IPS-15b (cell line): ENCODE measurements at regions not wholly inside any gene's neighbourhood (a gene's known extent, or its start where the extent isn't known, plus 50 kb on each side); places are given as distances from the start of the nearest gene placed in this dataset.

Experiments
- H3K27me3 ChIP-seq: one replicate; pipeline ENCODE4 v1.6.1; 2013; ENCODE audit warnings: low read length; ENCODE audit not compliant: control insufficient read depth, insufficient read depth
- H3K36me3 ChIP-seq: one replicate; pipeline ENCODE4 v1.6.1; 2013; ENCODE audit warnings: low read length; ENCODE audit not compliant: control insufficient read depth, insufficient read depth
- H3K4me1 ChIP-seq: one replicate; pipeline ENCODE4 v1.6.1; 2013; ENCODE audit warnings: mild to moderate bottlenecking, low read length; ENCODE audit not compliant: control insufficient read depth, insufficient read depth
- H3K4me3 ChIP-seq: one replicate; pipeline ENCODE4 v1.5.1; 2013; ENCODE audit warnings: low read depth, low read length
- H3K9ac ChIP-seq: one replicate; pipeline ENCODE4 v1.6.1; 2013; ENCODE audit warnings: low read depth, mild to moderate bottlenecking, low read length
- H3K9me3 ChIP-seq: one replicate; pipeline ENCODE4 v1.6.1; 2013; ENCODE audit warnings: mild to moderate bottlenecking, low read length; ENCODE audit not compliant: control insufficient read depth, insufficient read depth

DNA sequence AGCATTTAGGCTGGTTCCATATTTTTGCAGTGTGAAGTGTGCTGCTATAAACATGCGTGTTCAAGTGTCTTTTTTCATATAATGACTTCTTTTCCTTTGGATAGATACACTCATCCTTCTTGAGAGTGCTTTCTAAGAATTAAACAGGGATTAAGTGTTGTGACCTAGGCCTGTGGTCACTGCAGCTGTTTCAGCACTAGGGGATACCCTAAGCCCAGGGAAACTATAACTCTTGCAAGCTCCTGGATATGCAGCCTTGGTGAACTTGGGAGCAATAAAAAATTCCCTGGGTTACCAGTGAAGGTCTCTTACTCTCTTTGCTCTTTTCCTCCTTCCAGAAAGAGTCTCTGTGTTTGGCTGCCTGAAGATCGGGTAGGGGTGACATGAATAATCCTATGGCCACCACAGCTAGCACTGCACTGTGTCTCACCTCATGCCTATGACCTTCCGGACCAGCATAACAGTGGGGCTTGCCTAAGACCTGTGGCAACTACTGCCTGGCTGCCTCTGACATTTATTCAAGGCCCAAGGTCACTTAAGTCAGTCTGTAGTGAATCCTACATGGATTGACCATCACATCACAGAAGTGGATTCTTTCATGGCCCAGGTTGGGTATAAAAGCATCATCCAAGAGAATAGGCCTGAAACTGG is 799.7 kb downstream of the DACH1 start:
- Histone ChIP-seq H3K27me3 (no peaks in the 10 kb centered on the region), H3K9ac (no peak overlapping the region)

DNA sequence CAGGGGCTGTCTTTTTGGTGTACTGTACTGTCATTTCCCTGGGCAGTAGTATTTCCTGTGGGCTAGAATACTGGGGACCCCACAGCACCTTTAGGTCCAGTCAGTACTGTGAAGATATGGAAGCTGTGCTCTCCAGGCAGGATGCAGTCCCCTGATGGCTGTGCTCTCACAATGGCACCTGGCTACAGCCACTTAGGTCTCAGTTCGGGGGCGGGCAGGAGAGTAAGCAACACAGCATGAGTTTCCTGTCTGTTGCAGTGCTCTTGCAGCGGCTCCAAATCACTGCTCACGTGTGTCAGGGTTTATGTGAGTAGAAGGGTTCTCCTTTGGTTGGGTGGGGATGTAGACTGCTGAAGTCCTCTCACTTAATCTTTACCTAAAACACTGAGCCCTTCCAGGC is 810.4 kb downstream of the DACH1 start:
- Histone ChIP-seq H3K4me3 (no peak overlapping the region), H3K36me3 (no peaks in the 10 kb centered on the region), H3K9ac (no peak overlapping the region), H3K9me3 (no peaks in the 10 kb centered on the region), H3K4me1 (no peaks in the 10 kb centered on the region), H3K27me3 (no peaks in the 10 kb centered on the region)

More for the DNA sequence above, 799.7 kb downstream of the DACH1 start:
- no peaks in the 10 kb centered on the region for H3K9me3 ChIP-seq
- no peak overlapping the region for H3K4me3 ChIP-seq
- no peaks in the 10 kb centered on the region for H3K36me3 ChIP-seq
- H3K4me1 ChIP-seq = no peaks in the 10 kb centered on the region

DNA sequence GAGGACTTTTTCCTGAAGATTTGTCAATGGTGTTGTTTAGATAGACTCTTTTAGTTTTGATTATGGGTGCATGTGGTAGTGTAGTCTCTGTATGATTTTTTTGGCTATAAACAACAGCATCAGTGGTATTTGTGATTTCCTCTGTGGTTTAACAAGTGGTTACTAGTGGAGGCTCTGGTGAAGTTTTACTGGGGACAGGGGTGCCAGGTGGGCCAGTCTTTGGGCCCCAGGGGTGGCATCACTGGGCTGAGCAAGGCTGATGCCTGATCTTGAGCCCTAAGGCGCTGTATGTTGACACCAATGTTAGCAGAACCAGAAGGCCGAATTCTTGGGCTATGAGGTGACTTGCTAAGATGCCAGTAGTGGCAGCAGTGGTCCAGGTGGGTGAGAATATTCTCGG is 811.4 kb downstream of the DACH1 start:
- H3K27me3 ChIP-seq = no peaks in the 10 kb centered on the region
- no peak overlapping the region for H3K4me3 ChIP-seq
- H3K9ac ChIP-seq = no peak overlapping the region
- H3K4me1 ChIP-seq = no peaks in the 10 kb centered on the region
- H3K9me3 ChIP-seq = no peaks in the 10 kb centered on the region
- no peaks in the 10 kb centered on the region for H3K36me3 ChIP-seq

GRCh38 chr13:71055047-71055446 is 812.0 kb downstream of the DACH1 start:
- Histone ChIP-seq H3K9ac (no peak overlapping the region), H3K4me1 (no peaks in the 10 kb centered on the region), H3K27me3 (no peaks in the 10 kb centered on the region), H3K4me3 (no peak overlapping the region), H3K9me3 (no peaks in the 10 kb centered on the region), H3K36me3 (no peaks in the 10 kb centered on the region)

DNA sequence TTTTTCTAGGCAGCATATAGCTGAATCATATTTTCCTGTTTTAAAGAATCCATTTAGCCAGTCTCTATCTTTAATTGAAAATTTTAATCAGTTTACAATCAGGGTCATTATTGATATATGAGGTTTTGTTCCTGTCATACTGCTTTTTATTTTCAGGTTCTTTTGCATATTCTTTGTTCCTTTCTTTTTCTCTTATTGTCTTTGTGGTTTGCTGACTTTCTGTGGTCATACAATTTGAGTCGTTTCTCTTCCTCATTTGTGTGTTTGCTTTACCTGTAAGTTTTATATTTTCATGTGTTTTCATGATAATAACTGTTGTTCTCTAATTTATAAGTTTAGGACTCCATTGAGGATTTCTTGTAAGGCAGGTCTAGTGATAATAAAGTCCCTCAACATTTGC is 812.6 kb downstream of the DACH1 start:
- no peaks in the 10 kb centered on the region for H3K4me1 ChIP-seq
- H3K4me3 ChIP-seq = no peak overlapping the region
- no peaks in the 10 kb centered on the region for H3K36me3 ChIP-seq
- no peaks in the 10 kb centered on the region for H3K27me3 ChIP-seq
- H3K9ac ChIP-seq = no peak overlapping the region
- no peaks in the 10 kb centered on the region for H3K9me3 ChIP-seq

DNA sequence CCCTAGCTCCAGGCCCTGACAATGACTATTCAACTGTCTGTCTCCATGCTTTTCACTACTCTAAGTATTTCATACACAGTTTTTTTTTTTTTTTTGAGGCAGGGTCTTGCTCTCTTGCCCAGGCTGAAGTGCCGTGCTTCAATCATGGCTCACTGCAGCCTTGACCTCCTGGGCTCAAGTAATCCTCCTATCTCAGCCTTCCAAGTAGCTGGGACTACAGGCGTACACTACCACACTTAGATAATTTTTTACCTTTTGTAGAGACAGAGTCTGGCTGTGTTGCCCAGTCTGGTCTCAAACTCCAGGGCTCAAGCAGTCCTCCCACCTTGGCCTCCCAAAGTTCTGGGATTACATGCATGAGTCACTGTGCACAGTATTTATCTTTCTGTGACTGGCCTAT is 815.4 kb downstream of the DACH1 start:
- no peak overlapping the region for H3K4me3 ChIP-seq
- H3K27me3 ChIP-seq = no peaks in the 10 kb centered on the region
- no peaks in the 10 kb centered on the region for H3K9me3 ChIP-seq
- no peak overlapping the region for H3K9ac ChIP-seq
- peaks cover 7% of the 10 kb centered on the region for H3K4me1 ChIP-seq
- H3K36me3 ChIP-seq = no peaks in the 10 kb centered on the region

GRCh38 chr13:71046360-71047079 is 820.5 kb downstream of the DACH1 start:
- Histone ChIP-seq H3K9ac (no peak overlapping the region), H3K27me3 (no peaks in the 10 kb centered on the region), H3K36me3 (no peaks in the 10 kb centered on the region), H3K9me3 (no peaks in the 10 kb centered on the region), H3K4me3 (no peak overlapping the region), H3K4me1 (peaks cover 15% of the 10 kb centered on the region)

- Histone ChIP-seq H3K9me3 (no peaks in the 10 kb centered on the region), H3K36me3 (no peaks in the 10 kb centered on the region), H3K4me3 (no peak overlapping the region), H3K4me1 (peaks cover 19% of the 10 kb centered on the region), H3K9ac (no peak overlapping the region), H3K27me3 (no peaks in the 10 kb centered on the region)
Measured at GRCh38 chr13:71045101-71045500, 821.9 kb downstream of the DACH1 start.

- H3K4me1 ChIP-seq = peaks cover 6% of the 10 kb centered on the region
- no peaks in the 10 kb centered on the region for H3K9me3 ChIP-seq
- no peaks in the 10 kb centered on the region for H3K36me3 ChIP-seq
- H3K4me3 ChIP-seq = no peak overlapping the region
- H3K9ac ChIP-seq = no peak overlapping the region
- no peaks in the 10 kb centered on the region for H3K27me3 ChIP-seq
Measured at GRCh38 chr13:71039440-71039839, 827.6 kb downstream of the DACH1 start.

- Histone ChIP-seq H3K9me3 (peaks cover 2% of the 10 kb centered on the region), H3K4me1 (peaks cover 4% of the 10 kb centered on the region), H3K9ac (no peak overlapping the region), H3K4me3 (no peak overlapping the region), H3K36me3 (no peaks in the 10 kb centered on the region), H3K27me3 (peaks cover 39% of the 10 kb centered on the region)
Measured at GRCh38 chr13:71034018-71034417, 833.0 kb downstream of the DACH1 start.

- no peak overlapping the region for H3K4me3 ChIP-seq
- no peak overlapping the region for H3K9ac ChIP-seq
- H3K36me3 ChIP-seq = no peaks in the 10 kb centered on the region
- H3K9me3 ChIP-seq = peaks cover 11% of the 10 kb centered on the region
- H3K27me3 ChIP-seq = peaks cover 44% of the 10 kb centered on the region
- peaks cover 4% of the 10 kb centered on the region for H3K4me1 ChIP-seq
Measured at GRCh38 chr13:71033026-71033425, 834.0 kb downstream of the DACH1 start.

DNA sequence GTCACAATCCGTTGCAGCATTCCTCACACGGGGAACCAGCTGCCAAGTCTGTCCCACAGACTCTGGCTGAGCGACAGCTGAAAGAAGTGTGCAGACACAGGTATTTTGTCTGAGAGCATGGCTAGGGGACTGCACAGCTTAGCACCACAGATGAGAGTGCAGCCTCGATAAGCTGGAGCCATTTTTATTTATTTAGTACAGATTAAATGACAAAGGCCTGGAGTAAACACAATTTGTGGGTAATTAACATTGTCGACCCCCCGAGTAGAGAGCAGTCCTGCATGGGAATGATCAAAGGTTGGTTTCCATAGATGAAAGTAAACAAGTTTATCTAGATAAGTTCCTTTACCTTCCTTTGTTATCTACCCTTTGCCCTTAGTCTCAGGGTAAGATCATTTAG is 836.2 kb downstream of the DACH1 start:
- no peaks in the 10 kb centered on the region for H3K36me3 ChIP-seq
- H3K27me3 ChIP-seq = peaks cover 56% of the 10 kb centered on the region
- no peak overlapping the region for H3K4me3 ChIP-seq
- H3K9ac ChIP-seq = no peak overlapping the region
- H3K9me3 ChIP-seq = peaks cover 15% of the 10 kb centered on the region
- peaks cover 4% of the 10 kb centered on the region for H3K4me1 ChIP-seq
